Right kidney (tissue), 1 donor: ENCODE measurements at regions not wholly inside any gene's neighbourhood (a gene's known extent, or its start where the extent isn't known, plus 50 kb on each side); places are given as distances from the start of the nearest gene placed in this dataset.

Experiments used
- DNase-seq: peaks from one replicate; pipeline ENCODE4 v3.0.0-alpha.2; 2016

DNA sequence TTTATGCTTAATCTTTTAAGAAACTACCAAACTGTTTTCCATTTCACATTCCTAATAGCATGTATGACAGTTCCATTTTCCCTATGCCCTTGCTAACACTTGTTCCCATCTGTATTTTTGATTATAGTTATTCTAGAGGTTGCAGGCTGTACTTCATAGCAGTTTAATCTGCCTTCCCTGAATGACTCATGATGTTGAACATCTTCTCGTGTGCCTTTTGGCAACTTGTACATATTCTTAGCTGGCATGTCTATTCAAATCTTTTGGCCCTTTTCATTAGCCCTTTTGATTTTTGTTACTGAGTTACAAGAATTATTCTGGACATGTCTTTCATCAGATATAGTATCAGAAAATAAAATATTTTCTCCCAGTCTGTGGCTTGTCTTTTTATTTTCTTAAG lies 320.3 kb downstream of the DIRAS2 start:
- DNase-seq = no peak

DNA sequence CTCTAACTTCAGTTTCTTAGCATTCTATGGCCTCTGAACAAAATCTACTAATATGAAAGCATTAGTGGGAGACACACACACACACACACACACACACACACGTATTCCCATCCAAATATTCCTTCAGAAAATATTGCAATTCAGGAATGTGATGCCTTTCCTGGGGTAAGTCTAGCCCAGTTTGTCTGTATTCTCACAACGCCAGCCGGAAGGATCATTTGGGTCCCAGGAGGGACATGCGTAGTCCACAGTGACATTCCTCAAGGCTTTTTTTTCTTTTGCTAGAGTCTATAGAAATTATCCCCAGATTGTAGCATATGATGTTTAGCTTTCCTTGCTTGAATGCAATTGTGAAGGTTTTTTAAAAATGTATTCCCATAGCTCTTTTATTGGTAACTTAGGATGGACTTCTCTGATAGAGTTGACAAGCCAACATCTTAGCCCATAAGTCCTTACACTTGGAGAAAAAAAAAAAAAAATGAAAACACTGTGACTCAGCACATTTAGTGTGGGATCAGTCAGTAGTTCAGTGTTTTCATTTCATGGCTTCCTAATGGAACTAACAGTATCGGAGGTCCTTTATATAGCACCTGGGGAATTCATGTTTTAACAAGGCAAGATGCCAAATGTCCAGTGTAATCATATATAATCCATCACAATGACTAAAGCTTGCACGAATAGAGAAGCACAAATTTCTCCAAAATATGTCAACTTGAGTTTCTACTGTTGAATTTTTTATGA lies 316.5 kb downstream of the DIRAS2 start:
- no peak for DNase-seq

DNA sequence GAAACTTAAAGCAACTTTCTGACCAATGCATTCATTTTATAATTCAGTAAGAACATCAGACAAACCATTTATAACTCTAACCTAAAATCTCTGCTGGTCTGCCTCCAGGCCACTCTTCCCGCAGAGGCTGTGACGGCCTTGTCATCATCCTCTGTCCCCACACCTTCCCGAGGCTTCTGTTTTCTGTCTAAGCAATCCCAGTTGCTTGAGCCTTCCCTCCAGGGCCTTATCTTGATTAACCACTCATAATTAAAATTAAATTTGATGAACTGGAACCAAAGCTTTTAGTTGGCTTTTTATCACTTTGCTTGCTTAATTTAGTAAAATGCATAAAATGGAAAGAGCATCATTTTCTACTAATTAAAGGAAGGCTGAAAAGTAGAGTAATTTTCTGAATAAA lies 312.4 kb downstream of the DIRAS2 start:
- no peak for DNase-seq

- DNase-seq = no peak
Observed at GRCh38 chr9:90331826-90332575, 310.6 kb downstream of the DIRAS2 start.

GRCh38 chr9:90333226-90333625 lies 309.4 kb downstream of the DIRAS2 start:
- no peak for DNase-seq

GRCh38 chr9:90340421-90340820 lies 302.2 kb downstream of the DIRAS2 start:
- no peak for DNase-seq

DNA sequence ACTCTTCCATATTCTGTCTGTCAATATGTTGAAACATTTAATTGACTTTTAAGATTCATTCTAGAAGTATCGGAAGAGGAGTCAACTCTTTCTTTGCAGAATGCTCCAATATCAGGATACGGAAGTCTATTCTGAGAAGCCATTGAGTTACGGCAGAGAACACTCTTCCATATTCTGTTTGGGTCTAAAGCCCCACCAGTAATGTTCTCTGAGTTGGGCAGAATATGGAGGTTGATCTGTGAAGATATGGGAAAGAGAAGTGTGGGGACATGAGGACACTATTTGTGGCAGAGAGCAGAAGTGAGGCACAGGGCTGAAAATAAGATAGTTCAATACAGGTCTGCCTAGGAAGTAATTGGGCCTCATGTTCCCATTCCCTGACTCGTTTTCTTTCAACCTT lies 300.0 kb downstream of the DIRAS2 start:
- no peak for DNase-seq

DNA sequence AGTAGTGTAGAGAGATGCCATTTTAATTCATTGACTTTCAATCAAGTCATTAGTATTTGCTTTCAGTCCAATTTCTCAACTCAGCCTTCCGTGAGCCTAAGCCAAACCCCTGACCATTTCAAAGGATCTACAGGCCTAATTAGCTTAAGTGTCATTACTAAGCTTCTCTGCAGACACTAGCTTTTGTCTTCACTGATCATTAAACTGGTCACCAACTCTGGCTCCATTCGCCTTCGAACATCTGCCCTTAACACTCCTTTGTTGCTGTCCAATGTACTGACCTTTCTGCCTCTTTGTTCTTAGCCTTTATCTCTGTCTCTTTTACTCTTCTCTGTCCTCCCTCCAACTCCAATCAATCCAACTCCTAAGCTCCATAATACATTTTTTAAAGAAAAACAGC lies 299.3 kb downstream of the DIRAS2 start:
- no peak for DNase-seq

GRCh38 chr9:90343991-90344390 lies 298.6 kb downstream of the DIRAS2 start:
- no peak for DNase-seq

DNA sequence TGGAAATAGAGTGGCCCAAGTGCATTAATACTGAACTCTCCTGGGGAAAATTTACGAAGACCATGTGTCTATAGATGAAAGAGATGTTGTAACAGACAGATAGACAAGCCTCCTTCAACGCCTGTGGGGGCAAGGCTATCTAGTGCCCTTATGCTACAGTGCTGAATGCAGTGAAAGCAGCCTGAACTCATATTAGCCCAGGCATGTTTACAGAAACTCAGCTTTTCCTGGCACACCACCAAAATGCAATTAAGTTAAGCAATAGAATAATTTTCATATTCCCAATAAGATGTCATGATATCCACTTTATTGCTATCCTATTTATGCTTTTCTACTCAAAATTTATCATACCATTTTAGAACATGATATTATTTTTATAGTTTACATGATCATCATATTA lies 277.0 kb downstream of the DIRAS2 start:
- DNase-seq = no peak

GRCh38 chr9:90368241-90368640 lies 274.4 kb downstream of the DIRAS2 start:
- no peak for DNase-seq

GRCh38 chr9:90368928-90369327 lies 273.7 kb downstream of the DIRAS2 start:
- DNase-seq = no peak

- no peak for DNase-seq
Observed at GRCh38 chr9:90379771-90380170, 262.9 kb downstream of the DIRAS2 start.

- no peak for DNase-seq
Observed at GRCh38 chr9:90385146-90385545, 257.5 kb downstream of the DIRAS2 start.

DNA sequence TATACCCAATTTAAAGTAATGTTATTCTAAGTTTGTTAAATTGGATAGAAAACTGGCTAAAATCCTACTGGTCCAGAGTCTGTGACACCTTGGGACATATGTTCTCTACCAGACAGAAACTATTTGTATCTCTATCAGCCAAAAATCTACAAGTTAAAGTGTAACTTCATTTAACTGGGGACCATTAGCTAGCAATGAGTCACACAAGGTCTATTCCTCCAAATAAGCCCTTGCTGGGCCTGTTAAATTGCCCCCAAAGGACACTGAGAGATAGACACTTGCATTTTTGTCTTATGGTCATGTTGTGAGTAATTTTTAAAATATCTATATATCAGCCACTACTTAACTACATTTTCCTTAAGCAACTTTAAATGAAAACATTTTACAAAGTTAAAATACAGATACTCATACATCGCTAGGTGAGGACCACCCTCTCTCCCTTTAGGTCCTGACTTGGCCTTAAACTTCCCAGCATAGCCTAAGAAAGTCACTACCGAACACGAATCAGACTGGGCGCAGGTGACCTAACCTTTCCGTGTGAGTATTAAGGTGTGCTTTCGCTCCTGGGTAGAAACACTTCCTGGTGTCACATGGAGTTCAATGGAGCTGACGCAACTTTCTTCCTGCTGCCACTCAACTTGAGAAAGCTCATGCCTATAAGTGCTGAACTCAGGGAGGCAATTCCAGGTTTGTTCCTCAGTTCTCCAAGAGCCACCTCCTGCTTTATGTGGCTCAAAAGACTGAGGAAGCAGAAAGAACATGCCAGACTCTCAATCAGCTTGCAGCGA lies 249.1 kb downstream of the DIRAS2 start:
- DNase-seq = no peak

GRCh38 chr9:90394871-90395270 lies 247.8 kb downstream of the DIRAS2 start:
- DNase-seq = no peak

GRCh38 chr9:90400091-90400490 lies 242.5 kb downstream of the DIRAS2 start:
- DNase-seq = no peak

DNA sequence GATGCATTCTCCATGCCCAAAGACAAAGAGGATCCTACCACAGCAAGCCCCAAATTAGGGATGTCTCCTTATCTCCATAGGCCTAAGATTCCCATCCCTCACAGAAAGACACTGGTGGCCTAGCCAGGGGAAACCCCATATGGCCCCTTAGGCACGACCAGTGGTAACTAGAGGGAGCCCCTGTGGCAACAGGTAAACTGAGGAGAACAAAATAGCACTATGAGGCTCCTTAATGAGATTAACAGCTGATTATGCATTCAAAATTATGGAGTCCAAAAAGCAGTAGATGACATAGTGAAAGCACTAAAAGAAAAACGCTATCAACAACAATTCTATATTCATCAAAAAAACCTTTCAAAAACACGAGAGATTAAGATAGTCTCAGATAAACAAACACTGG lies 234.0 kb downstream of the DIRAS2 start:
- DNase-seq = no peak

- no peak for DNase-seq
Observed at GRCh38 chr9:90419221-90419851, 223.3 kb downstream of the DIRAS2 start.

DNA sequence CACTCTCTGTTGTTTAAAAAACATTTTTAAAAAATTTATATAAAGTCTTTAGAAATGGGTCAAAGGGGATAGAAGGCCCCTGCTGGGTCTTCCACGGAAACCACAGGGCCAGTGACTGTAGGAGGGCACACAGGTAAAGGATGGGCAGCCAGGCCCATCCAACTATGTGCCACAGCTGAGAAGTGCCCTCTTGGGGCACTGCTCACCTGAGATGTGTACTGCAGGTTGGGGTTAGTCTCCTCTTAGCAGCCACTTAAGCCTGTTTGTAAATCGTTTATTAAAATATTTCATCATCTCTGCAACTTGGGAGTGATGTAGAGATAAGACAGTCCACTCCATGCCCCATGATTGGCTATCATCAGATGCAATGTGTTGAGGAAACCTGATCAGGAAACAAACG lies 222.4 kb downstream of the DIRAS2 start:
- DNase-seq = no peak

GRCh38 chr9:90420768-90421513 lies 221.7 kb downstream of the DIRAS2 start:
- no peak for DNase-seq

DNA sequence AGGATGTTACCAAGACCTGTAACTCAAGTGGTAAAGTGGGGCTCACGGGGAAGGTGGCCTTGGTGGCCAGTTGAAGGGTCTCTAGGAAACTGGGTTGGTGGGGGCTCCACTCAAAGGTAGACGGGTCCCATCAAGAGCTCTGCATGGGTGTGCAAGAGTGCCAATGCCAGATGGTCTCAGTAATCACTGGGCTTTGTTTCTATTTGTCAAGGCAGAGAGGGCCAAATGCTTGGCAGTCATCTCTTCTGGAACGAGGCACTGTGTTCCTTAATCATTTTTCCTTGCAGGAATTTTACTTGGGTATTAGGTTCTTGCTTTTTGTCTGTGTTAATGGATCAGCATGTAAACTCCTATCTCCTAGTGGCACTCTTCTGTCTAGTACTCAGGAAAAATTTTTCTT lies 220.8 kb downstream of the DIRAS2 start:
- no peak for DNase-seq
